NCI-H526 (cell line): ENCODE measurements at regions not wholly inside any gene's neighbourhood (a gene's known extent, or its start where the extent isn't known, plus 50 kb on each side); places are given as distances from the start of the nearest gene placed in this dataset.
"Not testable (repeated sequence)": the region's sequence is repeated elsewhere in the genome, so short reads cannot be mapped to it uniquely, and the experiment has no call there.

Source experiments
- DNase-seq, 2 experiments: peaks; one replicate each; lab custom pipeline; 2025; lab: John Stamatoyannopoulos, UW

DNA sequence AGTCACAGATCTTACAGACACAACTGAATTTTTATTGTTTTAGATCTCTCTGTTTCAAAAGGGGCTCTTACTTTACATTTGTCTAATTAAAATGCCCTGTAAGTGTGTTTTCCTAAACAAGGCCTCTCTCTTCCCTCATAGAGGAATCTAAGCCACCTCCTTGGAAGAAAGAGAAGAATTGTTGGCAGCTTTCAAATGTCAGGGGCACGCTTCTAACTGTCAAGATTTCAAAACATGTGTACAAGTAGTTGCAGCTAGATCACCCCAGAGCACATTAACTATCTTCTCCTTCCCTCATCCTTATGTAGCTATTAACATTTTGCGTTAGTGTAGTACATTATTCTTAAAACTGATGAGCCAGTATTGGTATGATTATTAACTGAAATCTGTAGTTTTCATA lies 266.5 kb upstream of the BOD1L1 start:
- DNase-seq, result no peak

DNA sequence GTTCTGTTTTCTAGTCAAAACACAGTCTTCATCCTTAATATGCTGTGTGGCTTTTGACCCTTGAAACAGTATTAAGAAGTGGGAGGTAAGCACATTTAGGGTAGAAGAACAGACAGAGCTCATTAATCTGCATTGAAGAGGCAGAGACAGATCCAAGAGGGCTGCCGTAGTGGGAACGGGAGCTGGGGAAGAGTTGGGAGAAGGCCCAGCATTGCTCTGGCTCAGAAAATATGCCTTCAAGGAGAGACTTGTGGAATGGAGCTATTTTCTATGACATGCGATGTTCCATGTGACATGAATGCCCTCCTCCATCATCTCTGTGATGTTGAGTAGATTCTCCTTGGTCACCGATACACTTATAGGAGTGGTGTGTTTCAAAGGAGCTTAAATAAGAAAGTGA lies 273.3 kb upstream of the BOD1L1 start:
- no peak for DNase-seq

DNA sequence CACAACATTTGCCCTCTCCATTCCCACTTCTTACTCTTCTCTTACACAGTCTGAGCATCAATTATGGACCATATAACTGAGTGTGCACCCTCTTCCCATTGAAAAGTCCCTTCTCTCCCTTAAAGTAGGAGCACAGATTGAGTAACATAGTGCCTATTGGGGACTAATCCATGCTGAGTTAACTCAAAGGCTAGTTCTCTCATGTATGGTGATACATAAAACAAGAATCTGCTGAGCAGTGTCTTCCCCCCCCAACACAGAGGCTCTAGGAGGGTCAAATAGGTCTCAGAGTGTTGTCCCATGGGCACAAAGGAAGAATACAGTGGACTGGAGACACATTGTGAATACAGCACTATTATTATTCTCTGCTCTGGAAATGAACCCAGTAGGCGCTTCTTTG lies 274.6 kb upstream of the BOD1L1 start:
- no peak for DNase-seq

DNA sequence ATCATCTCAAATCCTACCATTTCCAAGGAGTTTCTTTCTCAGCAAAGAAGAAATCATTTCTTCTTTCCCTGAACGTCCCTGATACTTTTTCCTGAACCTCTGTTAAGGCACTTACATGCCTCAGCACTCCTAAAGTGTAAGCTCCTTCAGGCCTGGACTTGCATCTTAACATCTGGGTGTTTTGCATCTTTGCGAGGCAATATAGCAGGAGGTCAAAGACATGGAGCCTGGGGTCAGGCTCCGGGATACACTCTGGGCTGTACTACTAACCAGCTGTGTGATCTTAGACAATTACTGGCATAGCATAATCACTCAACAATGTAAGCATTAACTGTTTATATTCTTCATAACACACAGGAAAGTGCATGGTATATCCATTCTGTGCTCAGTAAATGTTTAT lies 275.5 kb upstream of the BOD1L1 start:
- no peak for DNase-seq

DNA sequence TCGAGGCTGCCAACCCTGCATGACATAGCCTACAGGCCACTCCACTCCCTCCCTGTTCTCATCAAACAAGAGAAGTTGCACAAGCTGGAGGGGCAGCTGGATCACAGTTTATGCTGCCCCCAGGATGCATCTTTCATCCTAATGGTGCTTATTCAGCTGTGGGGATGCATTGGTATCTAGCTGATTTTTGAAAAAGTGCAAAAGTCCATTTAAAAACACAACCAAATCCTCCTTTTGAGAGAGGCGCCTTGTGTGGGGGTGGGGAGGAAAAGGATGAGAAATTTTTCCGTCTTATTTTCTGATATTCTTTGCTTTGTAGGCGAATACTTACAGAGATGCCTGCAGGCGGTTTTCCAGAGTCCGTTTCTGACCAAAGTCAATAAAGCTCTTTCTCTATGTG lies 276.4 kb upstream of the BOD1L1 start:
- no peak for DNase-seq

DNA sequence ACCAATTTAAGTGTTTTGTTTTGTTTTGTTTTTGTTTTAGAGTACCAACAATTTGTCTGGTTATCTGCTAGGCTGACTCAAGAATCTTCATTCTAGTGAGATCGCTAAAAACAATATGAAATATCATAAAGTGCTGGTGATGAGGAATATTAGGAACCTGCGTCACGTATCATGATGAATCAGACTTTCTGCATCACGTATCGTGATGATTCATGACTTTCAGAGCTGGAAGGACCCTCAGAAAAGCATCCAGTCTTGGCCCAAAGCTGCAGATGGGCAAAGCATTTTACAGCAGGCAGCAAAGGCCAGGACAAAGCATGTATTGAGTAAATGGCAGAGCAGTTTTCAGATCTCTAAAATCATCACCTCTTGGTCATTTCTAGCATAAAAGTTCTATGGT lies 278.0 kb upstream of the BOD1L1 start:
- no peak for DNase-seq

DNA sequence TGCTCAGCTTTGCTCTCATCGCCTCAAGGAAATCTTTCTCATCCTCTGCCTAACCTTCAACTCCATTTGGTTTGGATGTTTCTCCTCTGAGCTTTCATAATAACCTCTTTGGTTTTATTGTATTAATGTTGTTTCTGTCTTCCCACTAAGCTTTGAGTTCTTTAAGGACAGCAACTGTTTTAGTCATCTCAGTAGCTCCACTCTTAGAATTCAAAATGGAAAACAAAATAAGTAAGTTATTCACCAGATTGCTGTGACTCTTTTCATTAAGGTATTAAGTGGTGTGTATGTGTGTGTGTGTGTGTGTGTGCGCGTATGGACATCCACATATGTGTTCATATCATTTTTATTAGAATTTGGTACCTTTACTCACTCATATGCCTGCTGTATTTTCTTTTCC lies 279.2 kb upstream of the BOD1L1 start:
- DNase-seq, result no peak

DNA sequence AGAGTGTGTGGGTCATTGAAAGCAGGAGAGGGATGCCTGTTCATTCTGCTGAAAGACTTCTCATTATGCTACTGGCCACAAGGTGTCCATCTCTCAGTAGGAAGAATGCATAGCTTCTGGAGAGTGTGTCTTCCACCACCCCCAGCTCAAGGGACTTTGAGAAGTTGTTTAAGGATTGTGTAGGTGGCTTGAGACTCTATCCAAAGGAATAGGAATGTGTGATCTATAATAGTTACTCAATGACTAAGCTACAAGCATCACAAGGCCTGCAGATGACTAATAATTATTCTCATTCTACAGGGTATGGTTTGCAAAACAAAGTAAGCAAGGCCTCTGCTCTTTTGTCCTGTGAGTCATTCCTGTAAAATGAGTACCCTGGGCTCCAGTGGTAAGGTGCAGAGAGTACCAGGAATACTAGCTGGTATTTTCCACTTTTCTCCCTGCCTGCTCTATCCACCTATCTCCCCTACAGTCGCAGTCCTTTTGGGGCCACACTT lies 279.8 kb upstream of the BOD1L1 start:
- no peak for DNase-seq

DNA sequence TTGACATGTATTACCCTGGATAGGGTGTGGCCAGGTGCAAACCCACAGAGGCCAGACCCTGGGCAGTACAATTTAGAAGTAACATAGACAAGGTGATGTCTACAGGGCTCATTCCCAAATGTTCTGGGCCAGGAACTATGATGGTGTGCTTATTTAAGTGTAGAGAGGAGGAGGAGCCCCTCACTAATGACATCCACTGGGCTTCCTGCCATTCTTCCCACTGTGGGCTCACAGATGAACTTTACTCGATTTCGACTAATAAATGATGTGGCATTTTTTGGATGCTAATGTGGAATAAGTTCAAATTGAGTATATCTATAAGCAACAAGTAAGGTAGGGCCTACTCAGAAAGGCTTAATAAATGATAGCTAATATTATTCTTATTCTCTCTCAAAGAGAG lies 280.9 kb upstream of the BOD1L1 start:
- no peak for DNase-seq

DNA sequence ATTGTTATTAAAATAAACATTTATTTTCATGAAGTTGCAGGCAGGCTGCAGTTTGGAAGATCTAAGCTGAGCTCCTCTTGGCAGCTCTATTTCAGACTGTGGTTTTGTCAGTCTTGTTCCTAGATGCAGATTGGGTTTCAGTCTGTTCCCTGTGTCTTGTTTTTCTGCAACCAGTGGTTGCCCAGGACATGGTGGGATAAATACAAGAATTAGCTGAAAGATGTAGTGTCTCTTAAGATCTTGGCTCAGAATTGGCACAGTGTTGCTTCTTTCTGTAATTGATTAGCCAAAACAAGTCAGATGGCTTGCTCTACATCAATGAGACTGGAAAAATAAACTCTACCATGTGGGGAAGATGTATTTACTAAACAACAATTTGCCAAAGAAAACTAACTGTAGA lies 283.0 kb upstream of the BOD1L1 start:
- no peak for DNase-seq

DNA sequence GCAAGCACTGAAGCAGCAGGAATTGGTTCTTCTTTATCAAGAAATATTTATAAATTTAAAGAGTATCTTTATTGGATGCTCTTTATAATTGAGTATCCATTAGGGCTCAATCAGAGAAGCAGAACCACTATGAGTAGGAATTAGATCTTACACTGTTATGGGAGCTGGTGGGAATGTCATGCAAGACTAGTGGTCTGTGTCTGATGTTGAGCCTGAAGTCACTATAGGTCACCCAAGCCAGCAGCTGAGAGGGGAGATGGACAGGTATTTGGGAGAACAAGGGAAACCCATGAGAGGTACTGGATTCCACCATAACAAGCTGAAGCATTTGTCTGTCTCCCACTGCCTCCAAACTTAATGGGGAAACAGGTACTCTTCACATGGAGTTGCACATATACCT lies 283.7 kb upstream of the BOD1L1 start:
- no peak for DNase-seq

DNA sequence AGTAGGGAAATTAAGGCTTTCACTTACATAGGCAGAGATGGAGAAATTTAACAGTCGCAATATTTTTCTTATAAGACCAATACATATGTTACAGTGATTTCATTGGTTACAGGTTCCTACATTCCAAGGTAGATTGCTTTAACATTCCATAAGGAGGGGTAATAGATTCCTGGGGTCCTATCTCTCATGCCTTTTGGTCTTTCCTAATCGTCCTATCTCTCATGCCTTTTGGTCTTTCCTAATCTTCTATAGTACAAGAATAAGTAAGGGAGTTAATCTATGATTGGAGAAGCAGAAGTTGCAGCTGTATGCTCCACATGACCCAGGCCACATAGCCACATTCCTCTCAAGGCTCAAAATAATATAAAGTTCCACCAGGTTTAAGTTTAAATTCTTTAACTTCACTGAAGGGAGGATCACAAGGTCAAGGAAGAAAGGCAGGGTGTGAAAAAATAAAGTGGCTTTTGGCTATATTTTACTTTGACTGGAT lies 285.0 kb upstream of the BOD1L1 start:
- DNase-seq, result no peak

DNA sequence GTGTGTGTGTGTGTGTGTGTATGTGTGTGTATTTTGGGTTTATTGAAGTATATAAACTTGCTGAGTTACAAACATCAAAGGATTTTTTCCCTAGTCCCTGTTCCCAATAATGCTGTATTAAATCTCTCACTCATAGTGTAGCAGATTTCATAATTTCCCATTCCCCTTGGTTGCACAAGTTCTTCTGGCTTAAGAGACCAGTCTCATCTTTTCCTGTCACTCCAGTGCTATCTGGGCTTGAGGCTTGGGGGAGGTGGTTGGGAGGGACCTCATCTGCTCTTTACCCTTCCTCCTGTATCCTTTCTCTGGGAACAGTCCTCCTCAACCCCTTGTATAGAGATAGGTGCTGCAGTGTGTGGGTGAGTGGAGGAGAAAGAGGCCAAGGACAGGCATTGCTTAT lies 285.4 kb upstream of the BOD1L1 start:
- no peak for DNase-seq

DNA sequence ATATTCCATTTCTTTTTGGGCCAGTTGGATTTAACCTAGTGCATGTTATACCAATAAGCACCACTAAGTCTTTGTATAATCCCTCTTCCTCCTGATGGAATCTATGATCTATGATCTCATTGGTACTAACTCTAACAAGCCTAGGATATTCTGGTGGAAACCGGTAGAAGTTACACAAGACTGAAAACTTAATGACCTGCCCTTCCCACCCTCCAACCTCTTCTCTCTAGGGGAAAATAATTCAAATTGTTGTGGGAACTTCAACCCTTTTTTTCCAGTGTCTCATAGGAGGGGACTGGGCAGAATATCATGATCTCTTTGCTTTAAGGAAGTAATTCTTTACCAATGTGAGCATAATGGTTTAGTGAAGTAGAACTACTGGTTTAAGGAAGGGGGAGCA lies 289.5 kb upstream of the BOD1L1 start:
- no peak for DNase-seq

DNA sequence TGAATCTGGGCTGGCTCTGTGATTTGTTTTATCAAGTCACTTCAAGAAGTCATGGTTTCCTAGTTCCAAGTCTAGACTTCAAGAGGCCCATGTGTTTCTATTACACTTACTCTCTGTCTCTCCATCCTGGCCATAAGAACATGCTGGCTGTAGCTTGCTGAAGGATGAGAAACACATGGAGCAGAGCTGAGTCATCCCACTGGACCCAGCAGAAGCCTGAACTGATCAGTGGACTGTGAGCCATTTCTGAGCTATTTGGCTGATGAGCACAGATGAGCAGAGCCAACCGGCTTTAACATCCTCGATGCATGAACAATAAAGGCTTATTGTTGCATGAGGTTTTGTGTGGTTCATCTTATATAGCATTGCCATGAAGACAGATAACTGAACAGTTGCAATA lies 290.6 kb upstream of the BOD1L1 start:
- DNase-seq, result no peak

DNA sequence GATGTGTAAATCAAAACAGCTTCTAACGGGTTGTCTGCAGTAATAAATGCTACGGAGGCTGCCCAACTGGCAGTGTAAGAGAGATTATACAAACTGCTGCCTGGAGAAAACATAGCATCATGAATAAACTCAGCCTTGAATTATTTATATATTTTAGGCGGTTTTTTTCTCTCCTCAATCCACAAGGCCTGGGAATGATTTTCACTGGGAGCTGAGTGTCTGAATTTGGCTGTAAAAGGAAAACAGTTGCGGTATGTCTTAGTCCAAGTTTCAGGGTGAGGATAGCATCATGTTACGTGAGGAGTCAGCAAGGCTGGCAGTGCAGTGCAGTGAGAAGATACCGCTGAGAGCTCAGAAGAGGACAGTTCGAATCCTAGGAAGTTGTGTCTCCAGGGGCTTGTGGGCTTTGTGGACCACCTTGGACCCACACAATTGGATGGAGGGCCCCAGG lies 291.5 kb upstream of the BOD1L1 start:
- no peak for DNase-seq

DNA sequence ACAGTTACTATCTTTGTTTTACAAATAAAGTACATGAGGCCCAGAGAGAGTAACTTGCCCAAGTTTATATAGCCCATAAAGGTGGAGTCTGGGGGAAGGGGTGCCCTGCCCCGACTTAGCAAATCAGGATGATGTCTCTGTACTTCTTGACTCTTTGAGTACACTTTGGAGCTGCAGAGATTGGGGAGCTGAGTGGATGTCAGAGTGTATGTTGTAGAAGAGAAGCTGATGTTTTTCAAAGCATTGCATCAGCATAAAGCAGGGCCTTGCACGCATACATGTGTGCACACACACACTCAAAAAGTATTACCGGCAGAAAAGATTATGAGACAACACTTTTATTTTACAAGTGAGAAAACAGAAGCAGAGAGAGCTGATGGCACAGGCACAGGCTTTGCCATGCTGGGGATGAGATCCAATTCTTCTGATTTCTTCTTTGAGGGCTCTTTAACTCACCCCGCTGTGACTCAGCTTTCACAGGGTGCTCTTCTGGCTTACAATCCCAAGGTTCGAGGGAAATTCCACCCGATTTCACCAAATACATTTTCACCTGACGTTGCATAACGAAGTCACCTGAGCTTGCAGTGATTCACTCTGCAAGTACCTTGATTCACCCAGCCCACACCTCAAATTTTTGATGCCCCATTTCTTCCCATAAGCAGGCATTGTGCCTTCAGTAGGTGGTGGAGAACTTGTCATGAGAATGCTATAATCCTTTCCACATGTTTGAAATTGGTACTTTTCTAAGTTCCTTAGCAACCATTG lies 292.8 kb upstream of the BOD1L1 start:
- no peak for DNase-seq

DNA sequence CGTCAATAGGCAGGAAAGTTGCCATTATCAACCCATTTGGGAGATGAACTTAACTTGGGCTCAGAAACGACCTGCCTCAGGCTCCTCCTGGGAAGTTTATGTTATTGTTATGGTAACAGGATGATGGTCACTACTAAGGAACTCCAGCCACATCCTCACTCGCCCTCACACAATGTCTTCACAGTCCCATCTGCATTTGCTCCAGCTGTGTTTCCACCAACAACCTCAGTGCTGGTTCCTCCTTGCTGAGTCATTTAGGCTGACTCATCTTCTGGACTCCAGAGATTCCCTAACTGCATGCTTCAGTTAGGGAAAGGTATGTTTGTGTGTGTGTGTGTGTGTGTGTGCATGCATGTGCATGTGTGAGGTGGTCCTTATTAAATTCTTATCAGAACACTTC lies 293.4 kb upstream of the BOD1L1 start:
- DNase-seq, result no peak

DNA sequence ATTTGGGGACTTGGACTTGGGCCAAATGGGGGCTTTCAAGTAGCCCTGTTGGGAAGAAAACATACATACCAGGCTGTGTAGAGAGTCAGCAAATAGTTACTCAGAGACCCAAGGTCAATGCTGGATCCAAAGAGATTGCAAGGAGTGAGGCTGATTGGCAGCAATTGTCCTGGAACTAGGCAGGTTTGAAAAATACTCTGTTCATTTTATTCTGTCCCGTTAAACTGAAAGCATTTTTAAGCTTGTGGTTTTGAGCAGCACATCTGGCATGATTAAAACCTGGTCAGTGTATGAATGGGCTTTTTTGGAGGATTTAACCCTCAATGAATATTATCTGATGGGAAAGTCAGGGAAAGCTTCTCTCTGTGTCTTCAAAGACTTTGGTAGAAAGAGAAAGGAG lies 294.3 kb upstream of the BOD1L1 start:
- DNase-seq, result no peak

DNA sequence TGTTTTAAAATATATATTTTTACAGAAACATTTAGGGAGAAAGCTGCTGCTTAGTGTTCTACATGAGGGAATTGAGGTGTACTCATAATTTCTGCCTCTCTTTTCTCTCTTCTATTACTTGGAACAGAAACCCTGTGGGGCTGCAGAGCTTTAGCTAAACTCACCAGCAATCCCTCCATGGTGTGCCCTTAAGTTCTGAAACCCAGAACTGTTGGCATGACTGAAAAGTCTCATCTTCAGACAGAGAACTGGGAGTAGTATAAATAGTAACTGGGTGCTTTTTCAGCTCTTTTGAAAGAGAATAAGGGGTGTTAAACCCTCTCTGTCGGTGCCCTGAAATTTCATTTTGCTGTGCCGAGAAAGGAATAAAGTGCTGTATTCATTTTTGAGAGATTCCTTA lies 294.9 kb upstream of the BOD1L1 start:
- no peak for DNase-seq

DNA sequence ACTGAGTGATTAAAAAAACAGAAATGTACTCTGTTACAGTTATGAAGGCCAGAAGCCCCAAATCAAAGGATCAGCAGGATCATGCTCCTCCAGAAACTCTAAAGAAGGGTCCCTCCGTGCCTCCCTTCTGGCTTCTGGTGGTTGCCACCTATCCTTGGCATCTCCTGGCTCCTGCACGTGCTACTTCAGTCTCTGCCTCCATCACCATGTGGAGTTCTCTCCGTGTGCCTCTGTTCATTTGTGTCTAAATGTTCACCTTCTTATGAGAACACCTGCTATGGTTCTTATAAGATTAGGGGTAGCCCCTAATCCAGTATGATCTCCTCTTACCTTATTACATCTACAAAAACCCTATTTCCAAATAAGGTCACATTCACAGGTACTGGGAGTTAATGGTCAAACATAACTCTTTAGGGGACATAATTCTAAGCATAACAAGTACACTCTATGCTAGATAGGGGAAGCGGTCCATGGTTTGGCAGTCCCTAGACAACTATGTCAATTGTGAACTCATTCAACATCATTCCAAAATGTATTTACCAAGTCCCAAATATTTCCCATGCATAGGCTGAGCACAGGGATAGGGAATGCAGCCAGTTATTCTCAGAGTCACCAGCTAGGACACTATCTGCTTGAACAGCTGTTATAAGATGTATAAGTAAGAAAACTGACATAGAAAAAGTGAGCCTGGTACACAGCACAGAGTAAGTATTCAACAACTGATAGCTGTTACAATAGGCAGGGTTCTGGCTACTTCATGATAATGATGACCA lies 295.5 kb upstream of the BOD1L1 start:
- DNase-seq, result no peak

DNA sequence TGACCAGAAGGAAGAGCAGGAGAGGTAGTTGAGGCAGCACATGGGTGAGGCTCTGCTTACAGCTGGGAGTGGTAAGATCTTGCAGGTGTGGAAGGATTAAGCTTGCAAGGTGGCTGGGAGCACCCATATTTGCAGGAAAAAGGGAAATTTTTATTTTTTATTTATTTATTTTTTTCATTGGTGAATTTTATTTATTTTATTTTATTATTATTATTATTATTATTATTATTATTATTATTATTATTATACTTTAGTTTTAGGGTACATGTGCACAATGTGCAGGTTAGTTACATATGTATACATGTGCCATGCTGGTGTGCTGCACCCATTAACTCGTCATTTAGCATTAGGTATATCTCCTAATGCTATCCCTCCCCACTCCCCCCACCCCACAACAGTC lies 297.4 kb upstream of the BOD1L1 start:
- not testable (repeated sequence) for DNase-seq

DNA sequence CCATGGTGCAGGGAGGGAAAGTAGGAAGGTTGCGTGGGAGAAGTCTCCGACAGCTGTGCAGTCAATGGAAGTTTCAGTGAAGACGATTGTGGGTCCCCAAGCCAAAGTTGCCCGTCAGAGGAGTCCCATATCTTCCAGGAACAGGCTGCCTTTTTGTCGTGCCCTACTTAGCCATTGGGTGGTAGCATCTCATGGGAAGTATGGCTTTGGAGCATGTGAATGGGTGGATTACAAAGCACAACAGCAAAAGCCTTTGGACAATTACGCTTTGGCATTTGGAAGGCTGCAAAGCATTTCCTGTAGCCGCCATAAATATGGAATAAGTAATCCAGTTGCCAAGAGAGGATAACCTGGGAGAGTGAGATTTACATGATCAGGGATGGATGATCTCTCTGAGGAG lies 300.7 kb upstream of the BOD1L1 start:
- no peak for DNase-seq
